ENCODE measurements at regions not wholly inside any gene's neighbourhood (a gene's known extent, or its start where the extent isn't known, plus 50 kb on each side); places are given as distances from the start of the nearest gene placed in this dataset.
"Not testable (repeated sequence)": the region's sequence is repeated elsewhere in the genome, so short reads cannot be mapped to it uniquely, and the experiment has no call there.

GRCh38 chr11:90493379-90493778 is 270.5 kb upstream of the CHORDC1 start:
- no peak overlapping the region for H3K4me3 ChIP-seq (ENCODE audit: low read depth, low read length)
- TF ChIP-seq CTCF (conservative IDR thresholded peaks at IDR 0.05; ENCODE audit: low read depth, low read length): no peak
- no peak for DNase-seq (ENCODE audit: low read depth)

DNA sequence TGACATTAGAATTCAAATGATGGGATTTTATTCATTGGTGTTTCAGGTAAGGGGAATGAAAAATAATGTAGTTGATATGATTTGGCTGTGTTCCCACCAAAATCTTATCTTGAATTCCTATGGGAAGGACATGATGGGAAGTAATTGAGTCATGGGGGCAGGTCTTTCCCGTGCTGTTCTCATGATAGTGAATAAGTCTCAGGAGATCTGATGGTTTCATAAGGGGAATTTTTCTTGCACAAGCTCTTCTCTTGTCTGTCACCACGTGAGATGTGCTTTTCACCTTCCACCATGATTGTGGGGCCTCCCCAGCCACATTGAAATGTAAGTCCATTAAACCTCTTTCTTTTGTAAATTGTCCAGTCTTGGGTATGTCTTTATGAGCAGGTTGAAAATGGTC is 268.6 kb upstream of the CHORDC1 start:
- DNase-seq (ENCODE audit: low read depth): no peak
- H3K4me3 ChIP-seq (ENCODE audit: low read depth, low read length): no peak overlapping the region
- no peak for TF ChIP-seq CTCF (conservative IDR thresholded peaks at IDR 0.05; ENCODE audit: low read depth, low read length)

- TF ChIP-seq CTCF (conservative IDR thresholded peaks at IDR 0.05; ENCODE audit: low read depth, low read length): peak; percentile 45
- peak; percentile 59 for DNase-seq (ENCODE audit: low read depth)
- H3K4me3 ChIP-seq (ENCODE audit: low read depth, low read length): no peak overlapping the region
Observed at GRCh38 chr11:90476442-90477007, 253.7 kb upstream of the CHORDC1 start.

DNA sequence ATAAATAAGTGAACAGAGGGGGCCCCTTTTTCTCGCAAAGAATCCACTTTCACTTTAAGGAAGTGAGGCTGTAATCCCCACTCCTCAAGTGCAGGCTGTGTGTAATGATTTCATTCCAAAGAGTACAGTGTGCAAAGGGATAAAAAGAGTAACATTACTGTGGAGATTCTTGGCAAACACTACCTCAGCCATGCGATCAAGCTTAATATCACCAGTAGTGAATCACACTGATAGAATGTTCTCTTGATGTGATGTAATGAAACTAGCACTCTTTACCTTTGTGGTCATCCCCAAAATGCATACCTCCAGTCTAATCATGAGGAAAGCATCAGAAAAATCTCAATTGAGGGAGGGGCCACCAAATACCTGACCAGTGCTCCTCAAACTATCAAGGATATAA is 246.1 kb upstream of the CHORDC1 start:
- DNase-seq (ENCODE audit: low read depth): peak; percentile 39
- no peak for TF ChIP-seq CTCF (conservative IDR thresholded peaks at IDR 0.05; ENCODE audit: low read depth, low read length)
- H3K4me3 ChIP-seq (ENCODE audit: low read depth, low read length): no peak overlapping the region

DNA sequence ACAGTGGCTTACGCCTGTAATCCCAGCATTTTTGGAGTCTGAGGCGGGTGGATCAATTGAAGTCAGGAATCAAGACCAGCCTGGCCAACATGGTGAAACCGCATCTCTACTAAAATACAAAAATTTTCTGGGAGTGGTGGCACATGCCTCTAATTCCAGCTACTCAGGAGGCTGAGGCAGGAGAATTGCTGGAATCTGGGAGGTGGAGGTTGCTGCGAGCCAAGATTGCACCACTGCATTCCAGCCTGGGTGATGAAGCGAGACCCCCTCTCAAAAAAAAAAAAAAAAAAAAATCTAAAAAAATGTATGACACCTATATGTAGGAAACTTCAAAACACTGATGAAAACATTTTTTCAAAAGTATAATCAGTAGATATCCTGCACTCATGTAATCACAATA is 242.7 kb upstream of the CHORDC1 start:
- DNase-seq (ENCODE audit: low read depth): no peak
- H3K4me3 ChIP-seq (ENCODE audit: low read depth, low read length): no peak overlapping the region
- no peak for TF ChIP-seq CTCF (conservative IDR thresholded peaks at IDR 0.05; ENCODE audit: low read depth, low read length)

DNA sequence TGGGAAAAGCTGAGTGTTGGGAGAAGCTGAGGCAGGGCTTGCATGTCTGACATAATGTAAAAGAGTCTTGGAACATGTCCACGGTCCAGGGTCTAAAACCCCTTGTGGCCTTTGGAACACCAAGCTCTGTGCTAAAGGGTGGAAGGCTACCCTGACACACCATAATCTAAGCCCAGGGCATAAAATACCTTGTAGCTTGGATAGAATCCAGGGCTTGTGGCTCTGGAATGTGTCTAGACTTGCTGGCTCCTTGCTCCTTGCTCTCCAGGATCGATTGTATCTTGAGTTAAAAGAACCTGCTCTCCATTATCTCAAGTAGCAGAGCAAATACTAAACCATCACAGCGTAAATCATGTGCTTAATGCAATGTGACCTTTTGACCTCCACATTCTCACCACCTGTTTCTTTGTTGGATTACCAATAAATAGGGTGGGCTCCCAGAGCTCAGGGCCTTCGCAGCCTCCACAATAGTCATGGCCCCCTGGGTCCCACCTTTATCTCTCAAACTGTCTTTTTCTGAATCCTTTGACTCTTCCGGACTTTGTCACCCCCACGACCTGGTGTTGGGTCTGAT is 232.6 kb upstream of the CHORDC1 start:
- not testable (repeated sequence) for DNase-seq (ENCODE audit: low read depth); H3K4me3 ChIP-seq (ENCODE audit: low read depth, low read length)

- DNase-seq (ENCODE audit: low read depth): no peak
- H3K4me3 ChIP-seq (ENCODE audit: low read depth, low read length): no peak overlapping the region
- no peak for TF ChIP-seq CTCF (conservative IDR thresholded peaks at IDR 0.05; ENCODE audit: low read depth, low read length)
Observed at GRCh38 chr11:90453525-90453924, 230.7 kb upstream of the CHORDC1 start.
